GM19395 (cell line): ENCODE measurements at regions not wholly inside any gene's neighbourhood (a gene's known extent, or its start where the extent isn't known, plus 50 kb on each side); places are given as distances from the start of the nearest gene placed in this dataset.
"Not testable (repeated sequence)": the region's sequence is repeated elsewhere in the genome, so short reads cannot be mapped to it uniquely, and the experiment has no call there.

Experiments used
- ATAC-seq: cut with Tn5 transposase; IDR thresholded peaks from one replicate; pipeline ENCODE4 v1.9.1; 2021; ENCODE audit warnings: mild to moderate bottlenecking, moderate library complexity; ENCODE audit not compliant: unreplicated experiment

- ATAC-seq: no peak
Observed at GRCh38 chr18:44568342-44568741, 112.3 kb upstream of the SETBP1 start.

DNA sequence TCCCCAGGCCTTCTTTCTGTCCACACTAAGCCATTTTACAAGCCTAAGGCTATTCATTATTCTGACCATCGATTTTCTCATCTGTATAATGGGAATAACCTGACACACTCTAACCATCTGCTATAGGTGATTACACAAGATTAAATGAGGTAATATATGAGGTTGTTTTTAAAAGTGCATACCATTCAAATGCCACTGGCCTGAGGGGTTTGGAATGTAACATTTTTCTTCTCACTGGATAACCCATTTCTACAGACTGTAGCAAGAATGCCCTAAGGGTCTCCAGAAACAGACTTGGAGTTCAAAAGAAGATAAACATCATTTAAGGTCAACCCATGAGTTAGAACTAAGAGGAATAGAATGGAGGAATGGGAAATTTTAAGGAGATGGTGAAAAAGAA is 111.7 kb upstream of the SETBP1 start:
- no peak for ATAC-seq

- no peak for ATAC-seq
Observed at GRCh38 chr18:44569391-44570055, 111.2 kb upstream of the SETBP1 start.

DNA sequence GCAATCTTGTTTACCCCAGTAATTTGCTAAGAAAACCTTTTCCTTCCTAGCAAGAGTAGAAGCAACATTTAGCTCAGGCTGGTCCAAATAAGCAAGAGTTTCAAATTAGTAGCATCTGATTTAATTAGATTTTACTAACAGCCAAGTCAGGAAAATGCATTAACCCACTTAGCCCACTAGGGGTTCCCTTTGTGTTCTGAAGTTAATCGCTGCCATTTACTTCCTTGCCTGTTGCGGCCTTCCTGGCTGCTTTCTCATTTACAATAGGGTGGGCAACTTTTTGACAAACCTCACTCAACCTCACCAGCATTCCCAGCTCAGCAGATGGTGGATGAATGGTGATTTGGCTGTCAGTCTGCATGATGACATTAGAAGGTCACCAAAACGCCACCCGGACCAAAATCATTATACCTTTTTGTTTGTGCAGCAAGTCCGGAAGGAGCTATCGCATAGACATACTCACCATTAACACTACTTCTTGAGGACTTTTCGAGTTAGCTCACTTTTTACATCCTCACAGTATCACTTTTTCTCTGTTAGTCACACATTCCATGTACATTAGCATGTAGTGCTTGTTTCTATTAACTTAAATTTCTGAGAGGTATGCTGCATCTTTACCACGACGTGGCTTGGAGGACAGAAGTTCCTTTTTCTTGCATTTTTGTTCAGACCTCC is 101.5 kb upstream of the SETBP1 start:
- no peak for ATAC-seq

DNA sequence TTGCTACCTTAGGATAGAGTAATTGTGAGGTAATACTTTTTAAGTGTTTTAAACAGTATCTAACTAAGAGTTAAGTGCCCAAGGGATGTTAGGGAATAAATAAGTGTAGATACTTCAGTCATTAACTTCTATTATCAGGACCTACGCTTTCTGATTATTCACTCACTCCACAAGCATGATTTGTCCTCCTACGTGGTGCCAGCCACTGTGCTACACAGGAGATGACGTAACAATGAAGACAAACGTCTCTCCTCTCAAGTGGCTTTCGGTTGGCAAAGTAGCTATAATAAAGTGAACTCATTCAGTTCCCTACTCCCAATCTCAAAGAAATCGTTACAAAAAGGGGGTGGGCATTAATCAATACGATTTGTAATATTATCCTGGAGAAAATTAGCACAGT is 100.9 kb upstream of the SETBP1 start:
- ATAC-seq: no peak

GRCh38 chr18:44580159-44580558 is 100.5 kb upstream of the SETBP1 start:
- no peak for ATAC-seq

GRCh38 chr18:44580782-44581181 is 99.9 kb upstream of the SETBP1 start:
- not testable (repeated sequence) for ATAC-seq

DNA sequence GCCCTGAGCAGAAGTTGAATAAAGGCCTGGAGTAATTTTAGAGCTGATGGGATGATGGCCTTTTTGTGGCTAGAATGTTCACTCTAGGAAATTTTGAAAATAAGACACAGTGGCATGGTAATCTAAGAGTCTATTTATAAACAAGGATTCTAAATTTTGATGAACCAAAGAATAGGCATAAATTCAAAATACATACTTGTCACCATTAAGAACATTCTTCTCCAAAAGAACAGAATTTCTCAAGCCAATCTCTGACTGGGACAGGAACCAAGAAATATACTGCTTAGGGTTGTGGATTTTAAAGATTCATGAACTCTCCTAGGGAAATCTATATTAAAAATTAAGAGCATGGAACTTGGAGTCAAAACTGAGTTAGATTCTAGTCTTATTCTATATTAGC is 98.2 kb upstream of the SETBP1 start:
- ATAC-seq: no peak

- no peak for ATAC-seq
Observed at GRCh38 chr18:44584900-44585299, 95.8 kb upstream of the SETBP1 start.

DNA sequence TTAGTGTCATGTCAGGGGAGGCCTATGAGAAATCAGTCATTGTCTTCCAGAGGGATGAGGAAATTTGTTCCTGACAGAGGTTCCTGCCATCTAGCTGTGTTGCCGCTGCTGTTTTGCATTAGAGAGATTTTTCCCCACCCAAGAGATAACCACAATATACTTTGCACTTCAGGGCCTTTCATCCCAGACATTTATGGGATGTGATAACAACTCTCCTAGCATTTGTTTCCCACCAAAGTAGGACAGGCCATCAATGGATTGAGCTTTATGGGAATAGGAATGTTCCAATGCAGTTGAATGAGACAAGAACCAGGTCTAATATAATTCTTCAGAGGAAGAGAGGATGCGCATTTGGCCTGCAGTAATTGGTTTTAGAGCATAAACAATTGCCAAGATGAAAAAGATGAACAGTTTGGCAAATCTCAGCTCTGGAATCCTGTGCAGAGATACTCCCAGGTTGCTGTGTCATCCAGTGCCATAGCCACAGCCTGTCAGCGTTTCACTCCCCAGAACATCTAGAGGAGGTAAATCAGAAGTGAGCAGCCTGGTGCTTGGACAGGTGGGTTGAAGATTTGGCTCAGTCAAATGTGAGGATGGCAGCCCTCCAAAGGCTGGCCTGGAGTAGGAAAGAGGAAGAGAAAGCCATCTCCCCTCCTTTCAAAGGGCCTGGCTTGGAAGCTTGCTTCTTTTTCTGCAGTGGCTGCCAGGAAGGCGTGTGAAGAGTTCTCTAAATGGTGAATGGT is 93.7 kb upstream of the SETBP1 start:
- ATAC-seq: no peak

- ATAC-seq: no peak
Observed at GRCh38 chr18:44588508-44588907, 92.2 kb upstream of the SETBP1 start.

- ATAC-seq: no peak
Observed at GRCh38 chr18:44589693-44590355, 90.9 kb upstream of the SETBP1 start.

DNA sequence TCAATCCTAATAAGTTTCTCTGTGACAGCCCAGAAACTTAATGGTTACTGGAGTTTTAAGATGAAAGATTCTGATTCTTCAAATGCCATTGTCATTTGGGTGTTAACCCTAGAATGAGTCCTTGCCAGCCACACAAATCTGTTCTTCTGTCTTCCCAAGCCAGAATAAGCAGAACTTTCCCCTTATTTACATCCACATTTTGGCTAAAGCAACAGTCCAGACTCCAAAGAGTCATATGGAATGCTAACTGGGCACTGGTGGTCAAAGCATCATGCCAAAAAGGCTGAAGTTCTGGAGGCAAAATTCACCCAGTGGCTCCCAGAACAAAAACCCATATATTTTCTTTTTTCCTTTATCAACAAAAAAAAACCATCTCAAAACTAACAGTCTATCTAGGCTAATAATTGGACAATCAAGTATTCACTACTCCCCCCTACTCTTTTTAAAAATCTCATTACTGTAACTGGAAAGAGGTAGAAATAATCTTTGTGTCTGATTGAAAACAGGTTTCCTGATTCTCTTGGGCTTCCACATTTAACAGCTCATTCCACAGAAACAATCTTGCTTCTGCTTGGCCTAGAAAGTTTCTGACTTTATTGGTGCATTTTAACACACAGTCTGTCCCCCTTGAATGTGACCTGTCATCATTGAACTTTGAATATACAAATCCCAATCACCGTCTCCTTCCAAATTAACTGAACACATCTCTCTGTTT is 89.6 kb upstream of the SETBP1 start:
- no peak for ATAC-seq

DNA sequence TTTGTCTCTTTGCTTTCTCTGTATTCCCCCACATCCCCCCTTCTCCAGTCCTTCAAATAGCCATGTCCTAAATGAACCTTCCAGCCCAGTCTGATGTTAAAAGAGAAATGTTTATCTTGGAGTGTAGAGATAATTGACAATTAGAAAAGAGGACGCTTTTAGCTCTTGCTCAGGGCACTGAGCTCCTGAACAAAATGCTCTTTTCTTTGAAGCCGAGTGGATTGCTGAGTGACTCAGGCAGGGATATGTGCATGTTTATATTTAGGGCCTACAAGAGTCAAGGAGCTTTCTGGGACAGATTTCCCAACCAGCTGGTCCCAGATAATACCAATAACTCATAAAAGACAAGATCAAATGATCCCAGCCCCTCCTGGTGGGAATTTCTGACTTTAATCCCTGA is 88.0 kb upstream of the SETBP1 start:
- no peak for ATAC-seq

DNA sequence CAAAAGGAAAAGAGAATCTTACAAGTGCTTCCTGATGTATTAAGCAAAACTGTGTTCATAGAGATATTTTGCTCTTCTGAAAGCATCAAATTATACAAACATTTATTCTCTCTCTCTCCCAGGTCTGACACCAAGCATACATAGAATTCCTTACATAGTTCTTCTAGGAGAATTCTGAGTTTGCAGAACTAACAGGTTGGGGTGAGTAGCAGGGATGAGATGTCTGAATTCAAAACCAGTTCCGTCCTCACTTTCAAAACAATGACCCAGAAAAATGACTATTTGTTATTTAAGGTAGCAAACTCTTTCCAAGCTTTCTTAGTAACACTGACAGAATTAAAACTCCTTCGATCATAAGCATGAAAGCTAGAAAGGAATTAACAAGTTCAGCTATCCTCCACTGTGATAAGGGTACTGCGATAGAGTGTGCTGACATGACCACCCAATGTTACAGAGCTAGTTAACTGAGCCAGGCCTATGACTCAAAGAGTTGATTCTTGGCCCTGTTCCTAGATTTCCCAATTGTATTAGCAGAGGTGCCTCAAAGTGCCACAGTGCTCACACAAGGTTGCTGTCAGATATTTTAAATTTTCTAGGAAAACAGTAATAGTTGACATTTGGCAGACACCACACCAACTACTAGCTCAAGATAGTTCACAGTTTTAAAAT is 85.8 kb upstream of the SETBP1 start:
- no peak for ATAC-seq

DNA sequence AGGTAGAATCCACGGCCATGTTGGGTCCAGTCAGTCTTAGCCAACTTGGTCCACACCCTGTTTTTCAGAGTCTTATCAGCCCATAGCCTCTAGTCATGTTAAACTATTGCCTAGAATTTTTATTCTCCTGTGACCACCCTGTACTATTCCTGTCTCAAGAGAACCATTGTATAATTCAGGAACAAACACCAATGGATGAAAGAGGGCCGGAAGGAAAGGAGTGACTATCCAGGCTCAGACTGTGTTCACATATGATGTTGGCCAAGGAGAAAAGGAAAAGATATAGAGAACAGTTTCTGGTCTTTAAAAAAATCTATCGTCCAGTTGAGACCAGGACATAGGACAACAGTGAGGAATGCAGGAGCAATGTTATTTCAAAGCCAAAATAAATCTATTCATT is 82.9 kb upstream of the SETBP1 start:
- ATAC-seq: no peak

DNA sequence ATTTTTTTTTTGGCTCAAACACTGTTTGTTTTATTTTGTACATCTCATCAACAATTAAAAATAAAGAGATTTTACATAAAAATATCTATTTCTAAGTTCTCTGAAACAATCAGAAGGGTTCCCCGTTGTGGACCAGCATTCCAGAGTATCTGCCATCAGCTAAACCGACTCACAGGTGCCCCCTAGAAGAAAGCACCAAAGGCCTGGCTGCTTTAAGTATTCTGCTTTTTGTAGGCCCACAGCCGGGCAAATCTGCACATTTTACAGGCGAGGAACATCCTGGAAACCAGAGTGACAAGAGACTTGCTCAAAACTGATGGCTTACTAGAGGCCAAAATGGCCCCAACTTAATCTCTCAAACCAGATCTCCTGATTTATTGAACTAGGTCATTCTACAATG is 82.2 kb upstream of the SETBP1 start:
- ATAC-seq: no peak

- no peak for ATAC-seq
Observed at GRCh38 chr18:44599412-44599811, 81.3 kb upstream of the SETBP1 start.

DNA sequence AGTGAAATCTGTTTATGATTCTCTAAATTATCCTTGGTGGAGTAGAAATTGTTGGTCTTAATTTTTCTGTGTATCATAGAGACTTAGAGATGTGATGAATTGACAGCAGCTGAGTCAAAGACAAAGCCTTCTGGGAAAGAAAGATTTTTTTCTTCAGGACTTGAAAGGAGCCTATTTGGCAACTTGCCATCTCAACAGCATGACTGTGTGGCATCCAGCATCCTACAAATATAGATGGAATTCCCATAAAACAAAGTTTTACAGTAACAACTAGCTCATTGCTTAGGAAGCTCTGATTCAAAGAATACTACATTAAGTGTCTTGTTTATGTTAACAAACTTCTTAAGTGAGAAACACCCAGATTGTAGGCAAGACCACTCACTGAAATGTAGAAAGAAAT is 79.2 kb upstream of the SETBP1 start:
- ATAC-seq: no peak

GRCh38 chr18:44602380-44602779 is 78.3 kb upstream of the SETBP1 start:
- no peak for ATAC-seq
